ENCODE measurements at regions not wholly inside any gene's neighbourhood (a gene's known extent, or its start where the extent isn't known, plus 50 kb on each side); places are given as distances from the start of the nearest gene placed in this dataset.

DNA sequence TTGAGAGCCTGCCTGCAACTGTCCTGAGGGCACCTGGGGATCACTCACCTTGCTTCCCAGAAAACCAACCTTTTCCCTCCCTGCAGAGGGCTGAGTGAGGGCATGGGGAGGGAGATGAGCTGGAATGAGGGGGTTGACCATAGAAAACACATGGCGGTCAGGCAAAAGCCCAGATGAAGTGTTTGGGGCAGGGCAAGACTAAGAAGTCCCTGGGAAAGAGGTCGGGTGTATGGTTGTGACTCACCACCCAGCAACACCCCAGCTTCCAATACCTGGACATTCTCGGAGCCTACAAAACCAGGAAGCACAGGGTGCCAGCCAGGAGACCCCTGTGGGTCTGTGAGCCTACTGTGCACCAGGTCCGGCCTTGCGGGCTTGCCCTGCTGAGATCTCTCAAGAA is 95.3 kb upstream of the ATP2B2 start:
- H3K36me3 Mint-ChIP-seq (ENCODE audit: insufficient read depth, unreplicated experiment) = no peaks in the 10 kb centered on the region
- no TSS peak for BruUV-seq (replicated peaks)
- CTCF ChIA-PET = no interaction called here
- H3K27ac Mint-ChIP-seq (ENCODE audit: low read depth, unreplicated experiment) = no peak overlapping the region
- no peak for DNase-seq (ENCODE audit: unreplicated experiment)
- POLR2A ChIA-PET = no interaction called here
- H3K4me1 Mint-ChIP-seq (ENCODE audit: insufficient read depth, unreplicated experiment) = no peaks in the 10 kb centered on the region
- peaks cover 69% of the 10 kb centered on the region for H3K27me3 Mint-ChIP-seq (ENCODE audit: insufficient read depth, unreplicated experiment)
- no peak overlapping the region for H3K4me3 Mint-ChIP-seq (ENCODE audit: unreplicated experiment)
- intact Hi-C loops (cut with micrococcal nuclease) = no loop called here
- TF ChIP-seq CTCF (IDR thresholded peaks at IDR 0.05; ENCODE audit: unreplicated experiment) = no peak
- H3K9me3 Mint-ChIP-seq (ENCODE audit: unreplicated experiment) = no peaks in the 10 kb centered on the region

DNA sequence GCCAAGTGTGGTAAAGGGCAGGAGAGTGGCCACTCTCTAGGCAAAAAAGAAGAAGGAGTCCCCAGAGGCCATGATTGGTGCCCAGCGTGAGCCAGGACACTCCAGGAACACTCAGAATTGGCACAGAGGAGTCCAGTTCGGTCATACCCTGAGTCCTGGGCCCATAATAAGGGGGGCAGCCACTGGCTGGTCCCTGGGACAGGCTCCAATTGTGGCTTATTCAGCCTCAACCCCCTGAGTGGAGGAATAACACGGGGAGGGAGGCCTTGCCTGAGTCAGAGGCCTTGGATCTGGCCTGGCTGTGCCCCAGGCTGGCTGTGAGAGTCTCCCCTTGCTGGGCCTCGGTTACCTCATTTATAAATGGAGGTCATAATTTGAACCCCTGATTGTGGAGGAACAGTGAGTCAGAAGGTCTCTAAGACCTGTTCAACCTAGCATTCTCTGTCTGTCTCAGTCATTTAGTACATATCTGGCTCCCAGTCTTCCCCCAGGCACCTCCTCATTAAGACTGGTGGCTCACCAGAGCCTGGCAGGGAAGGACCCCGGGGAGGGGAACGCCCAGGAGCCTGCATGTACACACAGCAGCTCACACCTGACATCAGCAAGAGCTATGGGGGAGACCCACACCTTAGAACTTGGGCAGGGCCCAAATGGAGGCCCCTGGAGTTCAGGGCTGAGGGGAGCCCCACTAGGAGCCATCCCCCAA is 95.9 kb upstream of the ATP2B2 start:
- intact Hi-C loops (cut with micrococcal nuclease) = no loop called here
- no TSS peak for BruUV-seq (replicated peaks)
- Mint-ChIP-seq H3K36me3 (ENCODE audit: insufficient read depth, unreplicated experiment) (no peaks in the 10 kb centered on the region), H3K4me3 (ENCODE audit: unreplicated experiment) (no peak overlapping the region), H3K4me1 (ENCODE audit: insufficient read depth, unreplicated experiment) (no peaks in the 10 kb centered on the region), H3K9me3 (ENCODE audit: unreplicated experiment) (no peaks in the 10 kb centered on the region), H3K27me3 (ENCODE audit: insufficient read depth, unreplicated experiment) (peaks cover 63% of the 10 kb centered on the region), H3K27ac (ENCODE audit: low read depth, unreplicated experiment) (no peak overlapping the region)
- ChIA-PET CTCF (no interaction called here), POLR2A (no interaction called here)
- no peak for TF ChIP-seq CTCF (IDR thresholded peaks at IDR 0.05; ENCODE audit: unreplicated experiment)
- no peak for DNase-seq (ENCODE audit: unreplicated experiment)

GRCh38 chr3:10601857-10602230 is 96.5 kb upstream of the ATP2B2 start:
- intact Hi-C loops (cut with micrococcal nuclease) = no loop called here
- no peak for DNase-seq (ENCODE audit: unreplicated experiment)
- no peak for TF ChIP-seq CTCF (IDR thresholded peaks at IDR 0.05; ENCODE audit: unreplicated experiment)
- POLR2A ChIA-PET = no interaction called here
- no TSS peak for BruUV-seq (replicated peaks)
- Mint-ChIP-seq H3K36me3 (ENCODE audit: insufficient read depth, unreplicated experiment) (no peaks in the 10 kb centered on the region), H3K27me3 (ENCODE audit: insufficient read depth, unreplicated experiment) (peaks cover 58% of the 10 kb centered on the region), H3K27ac (ENCODE audit: low read depth, unreplicated experiment) (no peak overlapping the region), H3K4me3 (ENCODE audit: unreplicated experiment) (no peak overlapping the region), H3K4me1 (ENCODE audit: insufficient read depth, unreplicated experiment) (no peaks in the 10 kb centered on the region), H3K9me3 (ENCODE audit: unreplicated experiment) (no peaks in the 10 kb centered on the region)
- CTCF ChIA-PET = no interaction called here

DNA sequence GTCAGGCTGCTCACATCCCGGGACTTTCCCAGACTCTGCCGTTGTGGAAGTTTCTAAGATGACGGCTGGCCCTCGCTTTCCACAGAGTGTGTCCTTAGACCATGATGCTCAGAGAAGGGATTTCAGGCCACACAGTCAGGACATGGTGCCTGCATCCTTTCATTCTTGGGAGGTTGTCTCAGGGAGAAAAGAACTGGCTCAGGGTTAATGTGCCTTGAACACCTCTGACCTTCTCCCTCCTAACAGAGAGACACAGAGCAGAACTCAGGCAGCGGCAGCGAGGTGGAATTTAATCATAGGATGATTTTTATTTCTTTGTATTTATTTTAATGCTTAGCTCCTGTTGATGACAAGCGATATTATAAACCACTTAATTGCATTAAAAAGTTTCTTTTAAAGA is 96.9 kb upstream of the ATP2B2 start:
- TF ChIP-seq CTCF (IDR thresholded peaks at IDR 0.05; ENCODE audit: unreplicated experiment) = no peak
- H3K9me3 Mint-ChIP-seq (ENCODE audit: unreplicated experiment) = no peaks in the 10 kb centered on the region
- intact Hi-C loops (cut with micrococcal nuclease) = no loop called here
- DNase-seq (ENCODE audit: unreplicated experiment) = no peak
- H3K36me3 Mint-ChIP-seq (ENCODE audit: insufficient read depth, unreplicated experiment) = no peaks in the 10 kb centered on the region
- H3K4me3 Mint-ChIP-seq (ENCODE audit: unreplicated experiment) = no peak overlapping the region
- peaks cover 54% of the 10 kb centered on the region for H3K27me3 Mint-ChIP-seq (ENCODE audit: insufficient read depth, unreplicated experiment)
- no peaks in the 10 kb centered on the region for H3K4me1 Mint-ChIP-seq (ENCODE audit: insufficient read depth, unreplicated experiment)
- no TSS peak for BruUV-seq (replicated peaks)
- no peak overlapping the region for H3K27ac Mint-ChIP-seq (ENCODE audit: low read depth, unreplicated experiment)
- CTCF ChIA-PET = interaction anchor here (0.7 kb wide), 1 partner anchor 142 kb away, joined by 3 read pairs; no protein-coding TSS in a partner anchor
- POLR2A ChIA-PET = no interaction called here

All from MCF 10A (cell line).